Fibroblast of skin of right quadriceps (primary cell): ENCODE measurements at regions not wholly inside any gene's neighbourhood (a gene's known extent, or its start where the extent isn't known, plus 50 kb on each side); places are given as distances from the start of the nearest gene placed in this dataset.
"Not testable (repeated sequence)": the region's sequence is repeated elsewhere in the genome, so short reads cannot be mapped to it uniquely, and the experiment has no call there.

Experiments
- DNase-seq: peaks from one replicate; pipeline ENCODE4 v3.0.0-alpha.2; 2013

DNA sequence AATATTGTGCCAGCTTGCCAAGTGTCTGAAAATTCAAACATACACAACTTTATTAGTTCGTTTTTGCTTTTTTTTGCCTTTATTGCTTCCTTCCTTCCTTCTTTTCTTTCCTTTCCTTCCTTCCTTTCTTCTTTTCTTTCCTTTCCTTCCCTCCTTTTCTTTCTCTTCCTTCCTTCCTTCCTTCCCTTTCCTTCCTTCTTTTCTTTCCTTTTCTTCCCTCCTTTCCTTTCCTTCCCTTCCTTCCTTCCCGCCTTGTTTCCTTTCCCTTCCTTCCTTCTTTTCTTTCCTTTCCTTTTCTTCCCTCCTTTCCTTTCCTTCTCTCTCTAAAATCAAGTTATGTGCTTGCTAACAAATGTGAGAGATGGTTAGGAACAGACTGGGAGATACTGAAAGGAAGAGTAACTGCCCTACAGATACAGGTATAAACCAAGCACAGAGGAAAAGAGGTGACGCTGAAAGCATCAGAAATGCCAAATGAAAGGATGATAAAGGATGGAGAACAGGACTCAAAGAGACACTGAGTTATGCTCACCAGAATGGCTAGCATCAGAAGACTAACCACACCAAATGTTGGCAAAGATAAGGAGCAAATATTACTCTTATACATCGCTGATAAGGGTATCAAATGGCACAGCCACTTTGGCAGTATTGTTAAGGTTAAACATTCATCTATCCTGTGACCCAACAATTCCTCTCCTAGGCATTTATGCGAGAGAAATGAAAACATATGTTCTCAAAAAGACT is 151.6 kb downstream of the MREG start:
- DNase-seq, result no peak

DNA sequence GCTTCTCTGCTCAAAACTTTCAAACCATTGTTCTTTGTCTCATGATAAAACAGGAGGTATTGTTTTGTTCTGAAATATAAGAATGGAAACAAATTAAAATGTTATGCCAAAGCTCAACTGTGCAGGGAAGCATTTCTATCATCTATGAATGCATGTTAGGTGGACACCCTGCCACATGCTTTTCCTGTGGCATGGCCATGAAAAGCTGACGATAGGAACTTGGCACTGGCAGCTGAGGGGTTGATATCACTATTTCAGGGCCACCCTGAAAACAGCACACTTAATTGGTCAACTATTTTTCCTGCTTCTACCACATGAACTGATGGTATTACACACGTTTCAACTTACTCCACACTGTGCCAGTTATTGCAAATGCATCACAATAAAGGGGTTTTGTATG is 157.3 kb downstream of the MREG start:
- no peak for DNase-seq

DNA sequence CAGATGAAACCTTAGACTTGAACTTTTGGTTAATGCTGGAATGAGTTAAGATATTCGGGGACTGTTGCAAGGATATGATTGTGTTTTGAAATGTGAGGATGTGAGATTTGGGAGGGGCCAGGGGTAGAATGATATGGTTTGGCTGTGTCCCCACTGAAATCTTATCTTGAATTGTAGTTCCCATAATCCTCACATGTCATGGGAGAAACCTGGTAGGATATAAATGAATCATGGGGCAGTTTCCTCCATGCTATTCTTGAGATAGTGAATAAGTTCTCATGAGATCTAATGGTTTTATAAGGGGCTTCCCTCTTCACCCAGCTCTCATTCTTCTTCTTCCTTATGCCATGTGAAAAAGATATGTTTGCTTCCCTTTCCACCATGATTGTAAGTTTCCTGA is 158.0 kb downstream of the MREG start:
- not testable (repeated sequence) for DNase-seq

DNA sequence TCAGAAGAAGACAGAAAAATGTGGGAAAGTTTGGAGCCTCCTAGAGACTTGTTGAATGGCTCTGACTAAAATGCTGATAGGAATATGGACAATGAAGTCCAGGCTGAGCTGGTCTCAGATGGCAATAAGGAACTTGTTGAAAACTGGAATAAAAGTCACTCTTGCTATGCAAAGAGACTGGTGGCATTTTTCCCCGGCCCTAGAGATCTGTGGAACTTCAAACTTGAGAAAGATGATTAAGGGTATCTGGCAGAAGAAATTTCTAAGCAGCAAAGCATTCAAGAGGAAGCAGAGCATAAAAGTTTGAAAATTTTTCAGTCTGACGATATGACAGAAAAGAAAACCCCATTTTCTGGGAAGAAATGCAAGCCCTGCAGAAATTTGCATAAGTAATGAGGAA is 159.3 kb downstream of the MREG start:
- no peak for DNase-seq

DNA sequence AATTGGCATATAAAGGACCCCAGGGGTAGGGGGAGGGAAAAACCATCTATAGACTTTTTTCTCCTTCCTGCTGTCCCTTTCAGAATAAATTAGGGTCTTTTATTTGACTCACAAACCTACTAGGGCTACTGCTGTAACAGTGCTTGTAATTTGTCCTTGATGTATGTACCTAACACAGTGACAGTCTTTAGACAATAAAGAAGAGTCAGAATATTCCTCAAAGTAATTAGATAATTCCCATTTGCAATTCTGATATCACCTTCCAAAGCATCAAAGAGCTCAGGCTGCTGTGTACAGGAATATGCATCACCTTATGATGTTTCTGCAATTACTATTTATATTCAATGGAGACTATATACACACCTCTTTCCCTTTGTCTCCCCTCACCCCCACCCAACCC is 161.7 kb downstream of the MREG start:
- no peak for DNase-seq

DNA sequence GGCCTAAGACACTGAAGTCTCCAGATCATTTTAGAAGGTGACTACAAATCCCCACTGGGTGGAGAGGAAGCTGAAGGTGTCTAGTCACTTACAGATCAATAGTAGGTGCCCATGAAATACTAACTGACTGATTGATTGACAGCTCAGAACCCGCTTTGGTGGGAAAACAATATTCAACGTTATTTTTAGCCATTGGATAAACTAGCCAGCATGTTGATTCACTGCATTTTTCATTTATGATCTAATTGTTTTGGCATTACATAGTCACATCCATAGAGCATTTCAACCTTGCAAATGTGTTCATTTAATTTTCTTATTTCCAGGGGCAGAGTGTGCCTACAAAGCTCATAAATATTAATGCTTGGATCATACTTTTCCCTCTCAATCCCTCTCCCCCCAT is 162.3 kb downstream of the MREG start:
- DNase-seq, result peak; percentile 62

DNA sequence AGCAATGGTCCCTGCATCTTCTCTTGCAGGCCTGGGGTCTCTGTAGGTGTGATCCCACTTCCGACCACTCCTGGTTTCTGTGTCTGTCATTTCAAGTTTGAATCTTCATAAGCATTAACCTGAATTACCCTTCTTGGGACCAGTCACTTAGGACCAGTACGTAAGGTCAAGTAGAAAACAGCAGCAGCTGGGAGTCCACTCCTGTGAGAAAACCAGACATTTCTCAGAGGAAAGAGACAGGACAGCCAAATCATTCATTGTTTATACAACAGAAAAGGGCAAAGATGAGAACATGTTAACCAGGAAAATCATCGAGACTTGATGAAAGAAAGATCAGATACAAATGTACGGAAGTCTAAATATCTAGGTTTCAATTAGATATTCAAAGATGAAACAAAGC is 163.0 kb downstream of the MREG start:
- DNase-seq, result no peak

DNA sequence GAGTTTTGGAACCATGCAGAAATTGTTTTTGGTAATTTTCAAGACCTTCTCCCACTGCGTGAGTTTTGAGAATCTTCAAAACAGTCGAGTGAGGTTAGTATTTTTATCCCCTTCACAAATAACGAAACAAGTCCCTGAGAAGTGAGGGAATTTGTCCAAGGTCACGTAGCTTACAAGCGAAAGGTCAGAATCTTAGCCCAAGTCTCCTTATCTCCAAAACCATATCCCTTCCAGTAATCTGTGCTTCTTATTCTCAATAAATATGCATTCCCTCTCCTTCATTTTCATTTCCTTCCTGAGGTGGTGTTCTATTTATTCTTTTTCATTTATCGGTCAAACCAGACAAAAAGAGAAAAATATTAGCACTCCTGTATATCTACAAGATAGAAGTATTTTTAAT is 163.6 kb downstream of the MREG start:
- no peak for DNase-seq

DNA sequence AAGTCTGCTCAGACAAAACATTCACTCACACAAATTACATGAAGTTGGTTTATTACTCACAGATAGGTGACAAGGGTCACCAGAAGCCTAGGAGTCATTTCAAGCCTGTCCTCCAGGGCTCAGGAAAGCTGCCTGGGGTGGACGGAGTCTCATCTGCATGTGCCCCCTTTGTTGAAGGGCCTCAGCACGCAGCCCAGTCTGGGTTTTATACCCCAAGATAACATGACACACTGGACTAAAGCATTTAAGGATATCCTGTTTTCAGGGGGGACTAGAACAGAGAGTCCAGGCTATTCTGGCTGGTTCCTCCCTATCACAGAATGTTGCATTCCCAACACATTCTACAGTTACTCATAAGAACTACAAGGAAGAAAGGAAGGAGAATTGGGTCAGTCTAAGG is 164.7 kb downstream of the MREG start:
- DNase-seq, result no peak

DNA sequence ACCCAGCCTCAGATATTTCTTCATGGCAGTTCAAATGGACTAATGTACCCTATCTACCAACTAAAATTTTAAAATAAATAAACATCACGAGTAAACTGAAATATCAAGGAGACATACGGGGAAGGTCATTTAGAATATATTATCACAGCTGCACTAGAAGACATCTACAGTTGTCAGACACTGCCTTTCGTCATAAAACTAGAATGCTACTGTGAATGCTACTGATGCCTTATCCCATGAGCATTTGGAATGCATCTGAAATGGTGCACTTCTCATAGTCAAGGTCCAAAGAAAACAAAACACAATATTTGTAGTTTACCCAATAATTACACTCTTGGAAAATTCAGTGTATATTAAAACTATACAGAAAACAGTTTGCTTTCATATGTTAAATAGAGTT is 165.2 kb downstream of the MREG start:
- DNase-seq, result no peak

DNA sequence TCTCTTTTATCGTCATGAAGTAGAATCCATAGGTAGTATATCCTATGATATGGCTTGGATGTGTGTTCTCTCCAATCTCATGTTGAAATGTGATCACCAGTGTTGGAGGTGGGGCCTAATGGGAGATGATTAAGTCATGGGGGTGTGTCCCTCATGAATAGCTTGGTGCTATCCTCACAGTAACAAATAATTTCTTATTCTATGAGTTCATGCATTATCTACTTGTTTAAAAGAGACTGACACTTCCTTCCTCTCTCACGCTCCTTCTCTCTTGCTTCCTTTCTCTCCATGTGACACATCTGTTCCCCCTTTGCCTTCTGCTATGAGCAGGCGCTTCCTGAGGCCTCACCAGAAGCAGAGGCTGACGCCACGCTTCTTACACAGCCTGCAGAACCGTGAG is 165.6 kb downstream of the MREG start:
- no peak for DNase-seq

DNA sequence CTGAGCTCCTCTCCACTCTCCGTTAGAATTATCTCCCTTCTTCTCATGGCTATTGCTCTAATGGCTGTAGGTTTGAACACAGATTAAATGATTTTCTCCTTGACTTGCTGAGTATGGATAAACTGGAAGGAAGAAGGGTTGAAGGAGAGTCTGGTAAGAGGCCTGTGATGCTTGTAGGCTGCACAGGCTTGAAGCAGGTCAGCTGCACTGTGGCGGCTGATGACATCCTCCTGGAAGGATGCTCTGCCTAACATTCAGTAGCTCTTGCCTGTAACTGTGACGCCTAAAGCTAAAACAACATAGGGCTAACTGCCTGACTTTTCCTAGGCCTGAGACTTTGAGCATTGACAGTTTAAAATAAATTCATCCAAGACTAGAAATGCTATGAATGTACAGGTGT is 166.3 kb downstream of the MREG start:
- DNase-seq, result no peak

DNA sequence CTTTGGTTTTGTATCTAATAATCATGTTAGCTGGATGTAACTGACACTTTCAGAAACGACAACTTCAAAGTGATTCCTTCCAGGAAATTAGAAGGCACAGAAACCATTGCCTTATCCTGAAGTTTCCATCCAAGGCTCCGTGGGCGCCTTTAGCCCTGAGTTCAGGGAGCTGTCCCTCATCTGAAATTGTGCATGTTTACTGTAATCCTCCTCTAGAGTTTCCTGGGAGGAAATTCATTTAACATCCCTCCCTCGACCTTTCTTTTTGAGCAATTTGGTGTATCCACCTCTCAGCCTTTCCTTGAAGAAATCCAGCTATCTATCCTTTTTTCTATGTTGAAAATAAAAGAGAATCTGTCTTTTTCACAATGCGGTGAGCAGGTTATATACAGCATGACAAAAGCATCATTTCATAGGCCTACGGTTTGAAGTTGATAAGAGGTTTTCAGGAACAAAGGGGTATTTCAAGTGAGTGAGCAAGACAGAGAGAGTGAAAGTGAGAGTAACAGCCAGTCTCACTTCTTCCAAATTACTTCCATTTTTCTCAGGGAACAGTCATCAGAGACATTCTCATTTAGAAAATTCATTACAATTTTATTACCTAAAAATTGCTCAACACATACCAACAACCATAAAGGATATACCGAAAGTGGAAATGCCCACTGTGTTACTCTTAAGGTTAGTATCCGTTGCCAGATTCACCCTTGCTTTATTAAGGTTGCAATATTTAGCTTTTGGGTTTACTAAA is 167.3 kb downstream of the MREG start:
- no peak for DNase-seq

DNA sequence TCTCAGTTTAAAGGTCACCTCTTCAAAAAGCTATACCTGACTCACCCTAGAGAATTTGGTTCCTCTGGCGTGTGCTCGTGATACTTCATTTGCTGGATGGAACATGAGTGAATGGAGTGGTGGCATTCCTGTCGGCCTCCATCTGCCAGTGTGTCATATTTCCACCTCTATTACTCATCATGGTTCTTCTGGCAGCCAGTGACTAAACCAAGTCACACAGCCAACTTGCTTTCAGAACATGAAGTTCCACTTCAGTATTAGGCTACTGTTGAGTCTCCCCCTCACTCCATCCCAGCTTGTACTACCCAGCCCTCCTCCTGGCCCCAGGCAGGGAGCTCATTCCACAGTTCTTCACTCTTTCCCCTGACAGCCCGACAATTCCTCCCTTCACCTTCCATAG is 169.8 kb downstream of the MREG start:
- peak; percentile 92 for DNase-seq

DNA sequence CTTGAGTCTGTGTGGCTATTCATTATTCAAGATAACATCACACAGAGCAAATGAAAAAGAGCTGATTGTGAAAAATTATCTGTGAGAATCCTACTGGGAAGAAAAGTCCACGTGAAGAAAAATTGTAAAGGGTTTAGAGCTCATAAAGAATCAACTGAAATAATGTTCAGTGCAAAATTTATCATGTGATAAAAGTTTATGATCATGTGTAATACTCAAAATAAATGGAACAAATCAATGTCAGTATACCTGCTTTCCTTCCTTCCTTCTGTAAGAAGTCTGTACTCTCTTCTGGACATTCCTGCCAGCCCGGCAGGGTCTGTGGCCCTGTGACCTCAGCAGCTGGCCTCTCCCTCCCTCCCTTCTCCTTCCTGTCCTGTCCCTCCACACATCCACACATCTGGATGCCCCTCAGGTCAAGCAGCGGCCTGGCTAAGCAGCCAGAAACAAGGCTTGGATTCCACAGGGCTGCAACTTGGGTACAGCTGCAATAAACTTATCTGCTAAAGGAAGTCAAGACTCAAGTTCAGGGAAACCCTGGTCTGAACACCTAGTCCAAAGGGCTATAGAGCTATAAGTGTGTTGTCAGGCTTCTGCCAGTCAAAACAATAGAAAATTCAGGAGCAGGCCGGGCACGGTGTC is 172.1 kb downstream of the MREG start:
- DNase-seq, result no peak

DNA sequence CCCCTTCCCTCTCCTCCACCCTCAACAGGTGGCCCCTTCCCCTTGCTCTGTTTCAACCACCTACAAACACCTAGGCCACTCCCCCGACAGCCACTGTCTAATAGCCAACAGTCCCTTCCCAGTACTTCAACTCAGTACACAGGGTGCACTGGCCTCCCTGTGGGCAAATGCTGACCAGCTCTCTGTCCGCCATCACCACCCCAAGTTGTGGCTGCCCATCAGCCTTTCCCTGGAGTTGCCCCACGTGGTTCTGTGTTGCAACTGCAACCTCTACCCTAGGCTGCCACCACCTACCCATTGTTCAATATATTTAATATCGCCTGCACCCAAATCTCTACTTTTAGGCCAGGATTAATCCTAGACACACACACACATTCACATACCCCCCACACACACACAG is 173.5 kb downstream of the MREG start:
- no peak for DNase-seq

DNA sequence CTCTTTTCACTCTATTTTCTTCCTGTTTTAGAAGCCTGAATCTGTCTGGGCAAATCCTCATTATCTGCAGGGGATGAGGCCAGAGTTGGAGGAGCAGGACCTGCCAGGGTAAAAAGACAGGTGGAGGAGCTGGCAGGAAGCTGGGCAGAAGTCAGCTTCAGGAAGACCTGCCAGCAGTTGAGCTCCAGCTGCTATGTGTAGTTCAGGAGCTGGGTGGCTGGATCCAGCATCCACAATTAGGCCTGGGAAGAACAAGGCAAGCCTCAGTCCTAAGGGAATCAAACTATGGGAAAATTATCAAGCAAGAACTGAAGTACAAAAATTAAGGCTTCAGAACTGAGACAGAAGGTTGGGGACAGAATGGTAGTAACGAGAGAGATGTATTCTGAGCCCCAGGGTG is 174.0 kb downstream of the MREG start:
- DNase-seq, result no peak

DNA sequence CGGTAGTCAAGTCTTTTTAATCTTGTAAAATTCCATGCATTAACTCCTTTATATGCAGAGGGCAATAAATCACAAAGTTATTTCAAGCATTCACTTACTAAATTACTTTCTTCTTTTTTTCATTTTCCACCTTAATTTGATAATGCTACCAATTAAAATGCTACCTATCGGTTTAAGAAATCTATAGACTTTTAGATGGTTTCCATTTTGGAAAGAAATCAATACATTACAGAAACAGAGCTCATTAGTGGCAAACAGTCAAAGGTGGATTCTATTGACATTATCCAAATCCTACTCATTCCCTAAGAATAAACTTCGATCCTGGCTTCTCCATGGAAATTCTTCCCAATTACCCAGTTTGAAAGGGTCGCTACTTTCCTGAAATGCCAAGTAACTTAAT is 176.5 kb downstream of the MREG start:
- no peak for DNase-seq

DNA sequence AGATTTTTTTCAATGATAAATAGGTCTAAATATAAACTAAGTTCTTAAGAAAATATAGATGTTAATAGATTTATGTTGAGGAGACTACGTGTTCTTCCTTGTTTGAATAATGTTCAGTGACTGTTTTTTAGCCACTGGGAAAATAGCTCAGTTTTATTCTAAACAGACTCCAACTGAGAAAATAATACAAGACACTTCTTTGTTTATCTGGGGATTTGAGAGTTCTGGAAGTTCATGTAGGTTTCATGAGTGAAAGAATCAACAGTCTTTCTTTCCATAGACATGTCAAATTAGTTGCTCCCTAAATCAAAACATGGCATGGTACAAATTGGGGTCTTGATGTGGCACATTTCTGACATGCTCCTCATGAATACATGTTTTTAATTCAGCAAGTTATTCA is 177.7 kb downstream of the MREG start:
- DNase-seq, result no peak

DNA sequence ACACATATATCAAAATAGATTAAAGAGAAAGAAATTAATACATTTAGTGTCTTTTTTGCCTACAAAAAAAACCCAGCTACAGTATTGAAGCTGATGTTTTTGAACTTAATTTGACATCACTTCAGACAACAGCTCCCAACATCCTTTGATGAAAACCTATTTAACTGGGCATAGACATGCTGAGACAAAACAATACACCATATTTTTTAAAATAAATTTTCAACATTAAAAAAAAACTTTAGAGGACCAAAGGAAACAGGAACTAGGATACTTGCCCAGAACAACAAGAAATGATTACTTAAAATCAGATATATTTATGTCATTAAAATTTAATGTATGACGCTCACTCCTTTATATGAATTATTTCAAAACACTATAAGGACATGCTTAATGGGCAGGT is 178.1 kb downstream of the MREG start:
- no peak for DNase-seq

DNA sequence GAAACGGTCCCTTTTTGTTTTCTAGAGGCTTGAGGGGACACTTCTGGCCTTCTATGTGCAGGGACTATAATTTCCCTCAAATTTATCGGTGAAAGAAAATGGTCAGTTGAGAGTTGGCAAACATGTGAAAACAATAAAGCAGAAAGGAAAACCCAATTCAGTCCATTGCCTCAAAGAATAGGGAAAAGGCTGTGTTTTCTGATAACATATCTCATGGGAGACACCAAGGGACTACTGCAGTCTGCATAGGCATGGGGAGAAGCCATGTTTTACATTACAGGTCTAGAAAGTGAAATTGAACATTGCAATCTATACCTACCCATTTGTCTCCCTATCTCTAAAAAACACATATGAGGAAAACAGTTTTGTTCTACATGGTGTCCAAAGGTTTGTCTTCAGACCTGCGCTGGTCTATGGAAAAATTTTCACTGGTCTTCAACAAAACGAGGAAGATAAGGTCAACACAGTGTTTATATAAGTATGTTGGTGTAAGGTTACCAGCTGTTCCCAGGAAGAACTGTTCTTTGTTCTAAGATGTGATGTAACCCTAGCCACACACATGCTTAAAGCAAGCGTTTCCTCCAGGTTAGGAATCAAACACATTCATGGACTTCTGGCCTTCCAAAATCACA is 179.7 kb downstream of the MREG start:
- peak; percentile 37 for DNase-seq

DNA sequence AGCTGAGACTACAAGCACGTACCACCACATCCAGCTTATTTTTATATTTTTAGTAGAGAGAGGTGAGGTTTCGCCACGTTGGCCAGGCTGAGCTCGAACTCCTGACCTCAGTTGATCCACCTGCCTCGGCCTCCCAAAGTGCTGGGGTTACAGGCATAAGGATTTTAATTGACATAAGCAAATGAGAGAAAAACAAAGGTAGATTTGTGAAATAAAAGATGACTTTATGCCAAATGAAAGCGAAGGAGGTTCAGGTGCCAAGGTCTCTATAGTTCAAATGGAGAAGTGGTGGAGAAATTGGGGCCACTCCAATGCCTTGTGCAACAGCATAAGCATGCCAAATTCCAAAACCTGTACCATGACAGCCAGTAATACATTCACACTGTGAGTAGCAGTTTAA is 180.6 kb downstream of the MREG start:
- DNase-seq, result no peak

DNA sequence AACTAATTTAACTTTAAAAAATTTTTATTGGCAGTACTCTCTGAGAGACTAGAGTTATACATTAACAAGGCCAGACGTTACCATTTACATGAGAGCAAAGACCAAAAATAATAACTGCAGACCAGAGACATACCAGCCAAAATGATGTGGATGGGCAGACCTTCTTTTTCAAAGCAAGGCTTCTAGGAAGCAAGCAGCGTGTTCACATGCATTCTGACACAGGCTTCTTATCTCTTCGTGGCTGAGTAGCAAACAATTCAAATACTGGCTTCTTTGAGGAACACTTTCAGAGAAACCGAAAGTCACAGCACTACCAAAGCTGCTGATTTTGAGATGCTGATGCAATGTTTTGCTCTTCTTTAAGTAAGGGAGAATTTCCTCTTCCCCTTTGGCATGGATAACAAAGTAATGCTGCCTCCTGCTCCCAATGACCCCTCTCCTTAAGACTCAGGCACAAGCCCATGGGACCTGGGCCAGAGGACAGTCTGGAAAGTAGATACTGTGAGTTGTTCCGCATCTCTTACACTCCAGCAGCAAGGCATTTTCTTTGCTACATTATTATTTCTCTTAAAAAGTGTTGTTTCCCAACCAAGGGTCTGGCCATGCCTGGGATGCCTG is 181.9 kb downstream of the MREG start:
- no peak for DNase-seq
